ENCODE measurements at regions not wholly inside any gene's neighbourhood (a gene's known extent, or its start where the extent isn't known, plus 50 kb on each side); places are given as distances from the start of the nearest gene placed in this dataset.

GRCh38 chr12:43099691-43100163 is 452.3 kb downstream of the ADAMTS20 start:
- TF ChIP-seq CTCF (IDR thresholded peaks at IDR 0.05; ENCODE audit: low read depth, low read length) (no peak), POLR2A (IDR thresholded peaks at IDR 0.05; ENCODE audit: extremely low read depth, insufficient read length) (no peak), MYC (IDR thresholded peaks at IDR 0.05; ENCODE audit: low read depth, low read length) (no peak)
- TF ChIP-seq, protein P1, sequence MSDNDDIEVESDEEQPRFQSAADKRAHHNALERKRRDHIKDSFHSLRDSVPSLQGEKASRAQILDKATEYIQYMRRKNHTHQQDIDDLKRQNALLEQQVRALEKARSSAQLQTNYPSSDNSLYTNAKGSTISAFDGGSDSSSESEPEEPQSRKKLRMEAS (IDR thresholded peaks at IDR 0.05; ENCODE audit: low read depth, low read length): no peak
